ENCODE measurements at regions not wholly inside any gene's neighbourhood (a gene's known extent, or its start where the extent isn't known, plus 50 kb on each side); places are given as distances from the start of the nearest gene placed in this dataset.

DNA sequence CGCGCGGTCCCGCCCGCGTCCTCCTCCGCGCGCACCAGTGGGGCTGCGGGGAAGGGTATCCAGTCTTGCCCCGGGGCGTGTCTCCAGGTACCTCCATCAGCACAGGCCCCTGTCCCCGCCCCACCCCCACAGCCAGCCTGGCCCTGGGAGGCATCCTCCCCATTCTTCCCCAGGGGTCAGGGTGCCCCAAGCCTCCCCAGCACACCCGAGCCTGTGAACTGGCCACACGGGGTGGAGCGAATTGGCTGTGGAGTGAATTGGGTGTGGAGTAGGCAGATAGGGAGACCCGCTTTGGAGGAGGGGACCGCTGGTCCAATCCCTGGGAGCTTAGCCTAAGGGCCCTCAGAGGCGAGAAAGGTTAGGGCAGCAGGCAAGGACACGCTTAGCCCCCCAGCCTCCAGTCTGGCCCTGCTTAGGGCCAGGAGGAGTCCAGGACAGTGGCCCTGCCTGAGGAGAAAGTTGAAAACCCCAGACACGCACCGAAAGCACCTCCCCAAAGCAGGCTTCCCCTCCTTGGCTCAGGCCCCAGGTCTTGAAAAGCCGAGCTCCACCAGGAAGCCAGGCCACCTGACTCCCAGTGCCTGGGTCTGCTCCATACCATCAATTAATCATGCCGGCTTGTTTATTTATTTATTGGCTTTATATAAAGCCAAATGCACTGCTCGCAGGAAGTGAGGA lies 107.7 kb upstream of the SLC6A11 start:
- no peak overlapping the region for H3K9ac ChIP-seq
- H3K27ac Mint-ChIP-seq: no peak overlapping the region
- H3K79me2 ChIP-seq (ENCODE audit: low read depth): no peaks in the 10 kb centered on the region
- peak overlapping the region; percentile 63 for H3K4me3 ChIP-seq
- peaks cover 53% of the 10 kb centered on the region for H3K27me3 Mint-ChIP-seq (ENCODE audit: insufficient read depth, low read depth)
- H3K4me1 ChIP-seq: peaks cover 3% of the 10 kb centered on the region
- H3K36me3 ChIP-seq: no peaks in the 10 kb centered on the region
- peaks cover 16% of the 10 kb centered on the region for H4K20me1 ChIP-seq (ENCODE audit: low read depth)
- H3F3A ChIP-seq (ENCODE audit: low read depth): peaks cover 6% of the 10 kb centered on the region
- H3K4me1 Mint-ChIP-seq: peaks cover 23% of the 10 kb centered on the region
- TF ChIP-seq EZH2 (IDR thresholded peaks at IDR 0.05) (no peak), EZH2phosphoT487 (IDR thresholded peaks at IDR 0.05) (peak; percentile 34)
- TF ChIP-seq, protein P1, sequence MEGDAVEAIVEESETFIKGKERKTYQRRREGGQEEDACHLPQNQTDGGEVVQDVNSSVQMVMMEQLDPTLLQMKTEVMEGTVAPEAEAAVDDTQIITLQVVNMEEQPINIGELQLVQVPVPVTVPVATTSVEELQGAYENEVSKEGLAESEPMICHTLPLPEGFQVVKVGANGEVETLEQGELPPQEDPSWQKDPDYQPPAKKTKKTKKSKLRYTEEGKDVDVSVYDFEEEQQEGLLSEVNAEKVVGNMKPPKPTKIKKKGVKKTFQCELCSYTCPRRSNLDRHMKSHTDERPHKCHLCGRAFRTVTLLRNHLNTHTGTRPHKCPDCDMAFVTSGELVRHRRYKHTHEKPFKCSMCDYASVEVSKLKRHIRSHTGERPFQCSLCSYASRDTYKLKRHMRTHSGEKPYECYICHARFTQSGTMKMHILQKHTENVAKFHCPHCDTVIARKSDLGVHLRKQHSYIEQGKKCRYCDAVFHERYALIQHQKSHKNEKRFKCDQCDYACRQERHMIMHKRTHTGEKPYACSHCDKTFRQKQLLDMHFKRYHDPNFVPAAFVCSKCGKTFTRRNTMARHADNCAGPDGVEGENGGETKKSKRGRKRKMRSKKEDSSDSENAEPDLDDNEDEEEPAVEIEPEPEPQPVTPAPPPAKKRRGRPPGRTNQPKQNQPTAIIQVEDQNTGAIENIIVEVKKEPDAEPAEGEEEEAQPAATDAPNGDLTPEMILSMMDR (IDR thresholded peaks at IDR 0.05): no peak
- H3K27me3 ChIP-seq: peaks cover 94% of the 10 kb centered on the region
- H3K4me3 Mint-ChIP-seq: peak overlapping the region; percentile 71
- DNase-seq (ENCODE audit: low spot score): peak; percentile 22
- H3K4me2 ChIP-seq: peak overlapping the region; percentile 73
- H3K27ac ChIP-seq: no peak overlapping the region
- H3K9me3 Mint-ChIP-seq: no peaks in the 10 kb centered on the region
- no peaks in the 10 kb centered on the region for H3K9me3 ChIP-seq (ENCODE audit: low read depth)
- no peaks in the 10 kb centered on the region for H3K36me3 Mint-ChIP-seq
- H2AFZ ChIP-seq (replicated peaks): no peak overlapping the region

DNA sequence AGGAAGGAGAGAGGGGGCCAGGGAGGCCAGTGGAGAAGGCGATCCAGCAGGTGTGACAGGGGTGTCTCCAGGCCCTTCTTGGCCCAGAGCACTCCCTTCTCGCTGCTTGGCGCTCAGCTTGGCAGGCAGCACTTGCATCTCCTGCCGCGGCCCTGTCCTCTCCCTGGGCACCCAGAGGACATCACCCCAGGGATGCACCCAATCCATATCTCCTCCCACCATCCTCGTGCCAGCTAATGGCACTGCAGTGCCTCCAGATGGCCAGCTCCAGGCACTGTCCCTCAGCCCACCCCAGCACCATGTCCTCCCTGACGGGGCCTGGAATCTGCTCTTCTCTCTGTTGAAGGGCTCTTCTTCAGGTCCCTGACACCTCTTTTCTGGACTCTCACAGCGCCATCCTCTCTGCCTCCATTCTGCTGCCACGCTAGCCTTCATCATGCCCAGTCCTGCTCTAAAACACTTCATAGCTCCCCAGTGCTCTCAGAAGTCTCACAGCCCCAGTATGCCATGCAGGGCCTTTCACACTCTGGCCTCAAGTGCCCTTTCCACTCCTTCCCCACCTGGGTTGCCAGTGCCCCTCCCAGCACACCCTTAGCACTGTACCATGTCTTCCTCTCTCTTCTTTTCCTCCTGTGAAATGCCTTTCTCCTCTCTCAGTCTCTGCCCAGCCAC lies 106.8 kb upstream of the SLC6A11 start:
- no peaks in the 10 kb centered on the region for H3K9me3 ChIP-seq (ENCODE audit: low read depth)
- H3K36me3 ChIP-seq: no peaks in the 10 kb centered on the region
- peaks cover 3% of the 10 kb centered on the region for H3K4me1 ChIP-seq
- peak; percentile 24 for DNase-seq (ENCODE audit: low spot score)
- H4K20me1 ChIP-seq (ENCODE audit: low read depth): peaks cover 16% of the 10 kb centered on the region
- peaks cover 6% of the 10 kb centered on the region for H3F3A ChIP-seq (ENCODE audit: low read depth)
- no peak overlapping the region for H3K4me2 ChIP-seq
- H3K27me3 ChIP-seq: peaks cover 99% of the 10 kb centered on the region
- H3K4me3 ChIP-seq: no peak overlapping the region
- no peaks in the 10 kb centered on the region for H3K36me3 Mint-ChIP-seq
- H3K4me1 Mint-ChIP-seq: peaks cover 18% of the 10 kb centered on the region
- peaks cover 53% of the 10 kb centered on the region for H3K27me3 Mint-ChIP-seq (ENCODE audit: insufficient read depth, low read depth)
- H3K27ac Mint-ChIP-seq: no peak overlapping the region
- H3K27ac ChIP-seq: no peak overlapping the region
- TF ChIP-seq, protein P1 (IDR thresholded peaks at IDR 0.05): peak; percentile 40
- no peak for TF ChIP-seq EZH2phosphoT487 (IDR thresholded peaks at IDR 0.05)
- no peak overlapping the region for H3K9ac ChIP-seq
- H3K79me2 ChIP-seq (ENCODE audit: low read depth): no peaks in the 10 kb centered on the region
- H3K4me3 Mint-ChIP-seq: peak overlapping the region; percentile 71
- H2AFZ ChIP-seq (replicated peaks): no peak overlapping the region
- no peaks in the 10 kb centered on the region for H3K9me3 Mint-ChIP-seq

DNA sequence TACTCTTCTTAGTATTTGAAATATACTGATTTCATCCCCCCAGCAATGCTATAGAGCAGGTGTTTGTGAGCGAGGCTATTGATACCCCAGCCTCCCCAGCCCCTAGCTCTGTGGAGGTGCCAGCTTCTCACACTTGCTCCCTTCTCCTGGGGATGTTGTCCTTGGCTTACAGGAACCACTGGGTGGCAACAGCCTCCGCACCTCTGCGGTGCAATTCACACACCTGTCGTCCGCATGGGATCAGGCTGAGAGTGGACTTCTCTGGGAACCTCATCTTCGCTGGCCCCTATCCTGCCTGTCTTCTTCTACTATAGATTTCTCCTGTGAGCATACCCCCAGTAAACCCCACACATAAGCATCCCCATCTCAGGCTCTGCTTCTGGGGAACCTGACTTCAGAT lies 103.9 kb upstream of the SLC6A11 start:
- Histone ChIP-seq H3K9me3 (ENCODE audit: low read depth) (peaks cover 6% of the 10 kb centered on the region), H3K4me3 (no peak overlapping the region), H3K4me2 (no peak overlapping the region), H3K36me3 (no peaks in the 10 kb centered on the region), H4K20me1 (ENCODE audit: low read depth) (peaks cover 9% of the 10 kb centered on the region), H3K9ac (no peak overlapping the region), H3K4me1 (peaks cover 3% of the 10 kb centered on the region), H3K79me2 (ENCODE audit: low read depth) (no peaks in the 10 kb centered on the region), H3F3A (ENCODE audit: low read depth) (peaks cover 6% of the 10 kb centered on the region), H2AFZ (replicated peaks) (no peak overlapping the region), H3K27ac (no peak overlapping the region), H3K27me3 (peaks cover 73% of the 10 kb centered on the region)
- peaks cover 37% of the 10 kb centered on the region for H3K27me3 Mint-ChIP-seq (ENCODE audit: insufficient read depth, low read depth)
- peaks cover 2% of the 10 kb centered on the region for H3K4me1 Mint-ChIP-seq
- no peak overlapping the region for H3K27ac Mint-ChIP-seq
- no peak overlapping the region for H3K4me3 Mint-ChIP-seq
- TF ChIP-seq EZH2phosphoT487 (IDR thresholded peaks at IDR 0.05) (no peak), EZH2 (IDR thresholded peaks at IDR 0.05) (no peak)
- TF ChIP-seq, protein P1 (IDR thresholded peaks at IDR 0.05): no peak
- no peaks in the 10 kb centered on the region for H3K9me3 Mint-ChIP-seq
- DNase-seq (ENCODE audit: low spot score): no peak
- H3K36me3 Mint-ChIP-seq: no peaks in the 10 kb centered on the region
